ENCODE measurements at regions not wholly inside any gene's neighbourhood (a gene's known extent, or its start where the extent isn't known, plus 50 kb on each side); places are given as distances from the start of the nearest gene placed in this dataset.

DNA sequence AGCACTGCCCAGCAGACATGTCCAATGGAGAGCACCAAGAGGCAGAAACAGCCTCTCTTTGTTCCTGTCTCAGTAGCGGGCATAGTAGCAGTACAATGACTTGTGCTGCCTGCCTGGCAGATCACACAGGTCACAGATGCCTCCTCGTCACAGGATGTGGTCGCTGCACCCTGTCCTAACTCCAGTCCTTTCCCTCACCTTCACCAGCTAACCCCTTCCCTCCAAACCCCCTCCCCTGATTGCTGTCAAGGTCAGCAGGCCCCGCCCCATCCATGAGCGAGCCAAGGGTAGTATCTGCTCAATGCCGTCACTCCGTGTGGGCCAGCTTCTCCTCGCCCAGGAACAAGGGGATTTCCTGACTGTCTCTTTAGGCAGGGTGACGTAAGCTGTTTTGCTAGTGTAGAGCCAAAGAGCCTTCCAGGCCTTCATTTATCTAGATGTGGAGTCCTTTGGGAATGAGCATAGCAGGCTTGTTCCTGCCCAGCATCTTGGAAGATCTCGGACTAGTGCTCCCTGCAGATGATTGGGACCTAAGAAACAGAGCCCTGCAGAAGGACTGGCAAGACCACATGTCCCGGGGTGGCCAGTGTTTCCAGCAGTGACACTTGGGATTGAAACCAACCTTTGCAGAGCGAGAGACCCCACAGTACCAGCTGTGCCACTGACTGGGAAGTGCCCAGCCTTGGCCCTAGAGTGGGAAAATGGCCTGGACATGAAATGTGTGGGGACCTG is 75.9 kb upstream of the TNRC6C start:
- no peak overlapping the region for H3K27ac ChIP-seq
- DNase-seq (ENCODE audit: low read depth, low spot score), result no peak

GRCh38 chr17:77883213-77883650 is 75.3 kb upstream of the TNRC6C start:
- no peak for DNase-seq (ENCODE audit: low read depth, low spot score)
- H3K27ac ChIP-seq, result no peak overlapping the region

DNA sequence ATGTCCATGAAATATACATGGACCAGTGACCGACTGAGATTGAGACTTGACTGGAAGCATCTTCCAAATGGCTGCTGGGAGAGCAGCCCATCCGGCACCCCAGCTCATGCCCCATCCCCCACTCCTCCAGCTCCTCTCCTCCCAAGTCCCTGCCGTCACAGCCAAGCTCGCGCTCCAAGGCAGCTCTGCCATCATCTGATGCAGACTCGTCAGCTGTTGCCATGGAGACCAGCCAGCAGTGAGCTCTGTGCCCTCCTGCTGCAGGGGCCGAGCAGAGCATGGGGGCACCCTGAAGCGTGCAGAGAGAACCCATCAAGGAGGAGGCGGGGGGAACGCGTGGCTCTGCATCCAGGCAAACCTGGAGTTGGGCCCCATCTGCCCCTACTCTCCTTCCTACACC is 74.5 kb upstream of the TNRC6C start:
- no peak overlapping the region for H3K27ac ChIP-seq

GRCh38 chr17:77884967-77885641 is 73.4 kb upstream of the TNRC6C start:
- DNase-seq (ENCODE audit: low read depth, low spot score), result no peak
- H3K27ac ChIP-seq, result no peak overlapping the region

More for the DNA sequence above, 74.5 kb upstream of the TNRC6C start:
- DNase-seq (ENCODE audit: low read depth, low spot score), result no peak

GRCh38 chr17:77885678-77886386 is 72.7 kb upstream of the TNRC6C start:
- no peak for DNase-seq (ENCODE audit: low read depth, low spot score)
- no peak overlapping the region for H3K27ac ChIP-seq

GRCh38 chr17:77886387-77886728 is 72.1 kb upstream of the TNRC6C start:
- no peak for DNase-seq (ENCODE audit: low read depth, low spot score)
- H3K27ac ChIP-seq, result no peak overlapping the region

- no peak overlapping the region for H3K27ac ChIP-seq
Observed at GRCh38 chr17:77887110-77887463, 71.4 kb upstream of the TNRC6C start.

GRCh38 chr17:77887464-77888241 is 70.8 kb upstream of the TNRC6C start:
- H3K27ac ChIP-seq, result no peak overlapping the region
- DNase-seq (ENCODE audit: low read depth, low spot score), result no peak

More at GRCh38 chr17:77887110-77887463, 71.4 kb upstream of the TNRC6C start:
- DNase-seq (ENCODE audit: low read depth, low spot score), result no peak

GRCh38 chr17:77888242-77889134 is 70.0 kb upstream of the TNRC6C start:
- DNase-seq (ENCODE audit: low read depth, low spot score), result no peak
- no peak overlapping the region for H3K27ac ChIP-seq

- DNase-seq (ENCODE audit: low read depth, low spot score), result no peak
- no peak overlapping the region for H3K27ac ChIP-seq
Observed at GRCh38 chr17:77889135-77889505, 69.4 kb upstream of the TNRC6C start.

DNA sequence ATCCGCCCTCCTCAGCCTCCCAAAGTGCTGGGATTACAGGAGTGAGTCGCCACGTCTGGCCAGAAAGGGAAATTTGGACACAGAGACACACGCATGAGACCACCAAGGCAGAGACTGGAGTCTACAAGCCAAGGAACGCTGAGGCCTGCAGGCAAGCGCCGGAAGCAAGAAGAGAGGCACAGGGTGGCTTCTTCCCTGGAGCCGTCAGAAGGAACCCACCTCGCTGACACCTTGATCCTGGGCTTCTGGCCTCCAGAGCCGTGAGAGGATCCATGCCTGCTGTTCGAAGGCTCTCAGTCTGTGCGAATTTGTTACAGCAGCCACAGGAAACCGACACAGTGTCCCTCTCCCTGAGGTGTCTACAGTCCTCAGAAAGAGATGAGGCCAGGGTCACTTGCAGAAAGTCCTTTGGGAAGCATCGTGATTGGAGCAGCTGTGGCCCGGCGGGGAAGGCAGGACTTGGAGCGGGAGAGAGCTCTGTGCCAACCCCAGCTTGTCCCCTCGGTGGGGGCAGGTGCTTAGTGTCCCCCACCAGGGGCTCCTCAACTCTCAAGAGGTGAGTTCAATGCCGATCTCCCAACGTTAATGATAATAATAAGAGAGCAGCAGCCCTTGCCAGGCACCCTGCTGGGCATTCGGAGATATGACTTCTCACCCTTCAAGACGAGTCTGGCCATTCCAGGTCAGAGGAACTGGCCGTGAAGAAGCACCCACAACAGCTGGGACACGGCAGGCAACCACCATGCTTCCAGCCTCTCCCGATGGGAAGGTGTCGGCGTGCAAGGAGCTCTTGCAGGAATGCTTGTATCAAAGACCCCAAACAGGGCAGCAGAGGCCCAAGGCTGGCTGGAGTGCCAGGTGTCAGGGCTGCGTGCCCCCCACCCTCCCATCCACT is 68.4 kb upstream of the TNRC6C start:
- no peak for DNase-seq (ENCODE audit: low read depth, low spot score)
- no peak overlapping the region for H3K27ac ChIP-seq

GRCh38 chr17:77890771-77891170 is 67.7 kb upstream of the TNRC6C start:
- DNase-seq (ENCODE audit: low read depth, low spot score), result no peak
- no peak overlapping the region for H3K27ac ChIP-seq

GRCh38 chr17:77891602-77892001 is 66.9 kb upstream of the TNRC6C start:
- no peak overlapping the region for H3K27ac ChIP-seq
- no peak for DNase-seq (ENCODE audit: low read depth, low spot score)

DNA sequence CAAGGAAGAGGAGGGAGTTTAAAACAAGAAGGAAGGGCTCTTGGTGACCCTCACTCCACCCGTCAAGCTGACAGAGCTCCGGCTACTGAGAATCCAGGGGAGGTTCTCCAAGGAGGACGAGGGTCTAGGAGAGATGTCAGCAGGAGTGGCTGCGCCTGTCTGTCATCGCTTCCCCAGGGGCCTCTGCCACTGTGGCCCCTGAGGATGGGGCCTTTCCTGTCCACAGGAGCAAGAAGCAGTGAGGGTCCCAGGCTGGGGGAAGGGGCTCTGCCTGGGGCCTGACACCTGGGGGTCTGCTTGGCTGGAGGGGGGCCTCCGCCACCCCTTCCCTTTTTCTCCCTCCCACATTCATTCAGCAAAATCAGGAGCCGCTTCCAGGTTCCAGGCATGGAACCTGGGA is 66.5 kb upstream of the TNRC6C start:
- DNase-seq (ENCODE audit: low read depth, low spot score), result no peak
- no peak overlapping the region for H3K27ac ChIP-seq

DNA sequence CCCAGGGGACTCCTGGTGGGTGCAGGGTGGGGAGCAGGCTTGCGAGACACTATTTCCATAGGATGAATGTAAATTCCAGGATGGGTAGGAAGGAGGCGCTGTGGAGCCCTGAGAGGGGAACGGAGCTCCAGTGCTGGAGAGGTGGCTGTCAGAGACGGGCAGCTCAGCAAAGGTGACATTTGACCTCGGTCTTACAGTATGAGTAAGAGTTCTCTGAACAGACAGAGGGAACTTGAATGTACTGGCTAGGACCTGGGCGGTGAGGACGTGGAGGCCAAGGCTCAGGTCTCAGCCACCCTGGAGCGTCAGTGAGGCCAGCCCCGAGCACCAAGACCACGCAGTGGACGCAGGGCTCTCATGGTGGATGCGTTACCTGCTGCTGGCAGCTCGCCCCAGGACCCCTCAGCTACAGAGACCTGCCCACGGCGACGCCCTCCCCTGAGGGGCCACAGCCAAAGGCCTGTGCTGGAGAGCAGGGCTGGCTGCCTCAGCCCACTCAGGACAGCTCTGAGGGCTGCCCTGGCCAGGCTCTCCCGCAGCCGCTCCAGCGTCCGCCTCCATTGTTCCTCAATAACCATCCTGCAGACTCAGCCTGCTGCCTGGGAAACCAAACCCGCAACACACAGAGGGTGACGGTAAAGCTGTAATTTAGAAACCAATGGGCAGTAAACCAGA is 65.9 kb upstream of the TNRC6C start:
- no peak overlapping the region for H3K27ac ChIP-seq
- DNase-seq (ENCODE audit: low read depth, low spot score), result no peak

- no peak overlapping the region for H3K27ac ChIP-seq
- no peak for DNase-seq (ENCODE audit: low read depth, low spot score)
Observed at GRCh38 chr17:77893144-77894044, 65.1 kb upstream of the TNRC6C start.
